Peyer's patch (tissue), 4 donors: ENCODE measurements at regions not wholly inside any gene's neighbourhood (a gene's known extent, or its start where the extent isn't known, plus 50 kb on each side); places are given as distances from the start of the nearest gene placed in this dataset.

Experiments
- DNase-seq, 3 donors: peaks; one replicate each; pipeline ENCODE4 v3.0.0-alpha.2; 2017 to 2019
- H3K27ac ChIP-seq, 4 donors: fragments of 200-600 bp; sonication (generic); one replicate each; pipeline ENCODE4 v1.5.1; 2016 to 2019
- H3K27me3 ChIP-seq, 2 donors: fragments of 200-600 bp; sonication (generic); one replicate each; pipeline ENCODE4 v1.5.1; 2019
- H3K36me3 ChIP-seq, 3 donors: fragments of 200-600 bp; sonication (generic); one replicate each; pipeline ENCODE4 v1.5.1; 2016 to 2019
- H3K4me1 ChIP-seq, 4 donors: fragments of 200-600 bp; sonication (generic); one replicate each; pipeline ENCODE4 v1.5.1; 2016 to 2019
- H3K4me3 ChIP-seq, 4 donors: fragments of 200-600 bp; sonication (generic); 1 replicate in 3 of 4; 2 replicates in 1 of 4; pipeline ENCODE4 v1.5.1; 2016 to 2019; ENCODE audit warnings: mild to moderate bottlenecking in 1 of 4
- H3K9me3 ChIP-seq, 4 donors: fragments of 200-600 bp; sonication (generic); one replicate each; pipeline ENCODE4 v1.5.1; 2016 to 2019; ENCODE audit warnings: mild to moderate bottlenecking in 1 of 4
- POLR2A ChIP-seq, 2 donors: fragments of 450-650 bp; IDR thresholded peaks; one replicate each; pipeline ENCODE4 v1.5.1; 2017; ENCODE audit warnings: antibody characterized with exemption in 2 of 2, mild to moderate bottlenecking in 2 of 2, moderate library complexity in 2 of 2
- TF ChIP-seq, protein P1 (sequence below), 6 experiments: fragments of 450-650 bp in 4 of 6; fragments of 200-600 bp in 2 of 6; sonication (generic) in 1 of 6; IDR thresholded peaks; one replicate each; pipeline ENCODE4 v1.5.1; 2017 to 2019; ENCODE audit warnings: antibody characterized with exemption in 6 of 6, mild to moderate bottlenecking in 3 of 6, moderate library complexity in 1 of 6

DNA sequence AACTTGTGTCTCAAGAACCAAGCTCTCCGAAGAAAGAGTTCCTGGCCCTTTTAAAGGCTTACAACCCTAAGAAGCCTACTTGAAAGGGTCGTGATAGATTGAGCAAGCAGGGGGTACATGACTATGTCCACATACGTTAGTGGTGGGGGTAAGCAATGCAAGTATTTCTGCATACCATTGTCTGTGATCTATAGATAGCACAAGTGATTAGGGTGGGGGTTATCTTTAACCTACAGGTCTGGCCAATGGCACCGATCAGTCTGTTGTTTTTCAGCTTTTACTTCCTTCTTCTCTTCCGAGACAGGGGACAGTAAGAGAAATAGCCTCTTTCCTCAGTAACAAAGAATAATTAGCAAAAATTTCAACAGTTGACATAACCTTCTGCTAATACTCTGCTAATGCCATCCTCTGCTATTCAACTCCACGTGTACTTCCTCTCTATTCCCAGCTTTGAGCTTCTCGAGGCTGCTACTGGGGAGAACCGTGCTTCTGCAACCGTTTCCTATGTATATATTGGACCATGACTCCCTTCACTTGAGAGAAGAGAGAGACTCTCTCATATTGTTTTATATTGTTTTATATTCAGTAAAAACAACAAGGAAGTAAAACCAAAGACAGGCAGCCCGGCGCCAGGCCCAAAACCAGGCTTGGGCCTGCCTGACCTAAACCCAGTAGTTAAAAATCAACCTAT is 727.7 kb upstream of the NCAM2 start:
- no peaks in the 10 kb centered on the region for H3K27me3 ChIP-seq
- no peak for TF ChIP-seq POLR2A (IDR thresholded peaks at IDR 0.05)
- TF ChIP-seq, protein P1, sequence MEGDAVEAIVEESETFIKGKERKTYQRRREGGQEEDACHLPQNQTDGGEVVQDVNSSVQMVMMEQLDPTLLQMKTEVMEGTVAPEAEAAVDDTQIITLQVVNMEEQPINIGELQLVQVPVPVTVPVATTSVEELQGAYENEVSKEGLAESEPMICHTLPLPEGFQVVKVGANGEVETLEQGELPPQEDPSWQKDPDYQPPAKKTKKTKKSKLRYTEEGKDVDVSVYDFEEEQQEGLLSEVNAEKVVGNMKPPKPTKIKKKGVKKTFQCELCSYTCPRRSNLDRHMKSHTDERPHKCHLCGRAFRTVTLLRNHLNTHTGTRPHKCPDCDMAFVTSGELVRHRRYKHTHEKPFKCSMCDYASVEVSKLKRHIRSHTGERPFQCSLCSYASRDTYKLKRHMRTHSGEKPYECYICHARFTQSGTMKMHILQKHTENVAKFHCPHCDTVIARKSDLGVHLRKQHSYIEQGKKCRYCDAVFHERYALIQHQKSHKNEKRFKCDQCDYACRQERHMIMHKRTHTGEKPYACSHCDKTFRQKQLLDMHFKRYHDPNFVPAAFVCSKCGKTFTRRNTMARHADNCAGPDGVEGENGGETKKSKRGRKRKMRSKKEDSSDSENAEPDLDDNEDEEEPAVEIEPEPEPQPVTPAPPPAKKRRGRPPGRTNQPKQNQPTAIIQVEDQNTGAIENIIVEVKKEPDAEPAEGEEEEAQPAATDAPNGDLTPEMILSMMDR (IDR thresholded peaks at IDR 0.05): no peak
- H3K27ac ChIP-seq: no peak overlapping the region
- no peaks in the 10 kb centered on the region for H3K9me3 ChIP-seq
- no peak overlapping the region for H3K4me3 ChIP-seq
- no peaks in the 10 kb centered on the region for H3K4me1 ChIP-seq
- no peak for DNase-seq
- H3K36me3 ChIP-seq: no peaks in the 10 kb centered on the region

GRCh38 chr21:20272791-20273362 is 725.3 kb upstream of the NCAM2 start:
- Histone ChIP-seq H3K4me1 (no peaks in the 10 kb centered on the region), H3K4me3 (no peak overlapping the region), H3K36me3 (no peaks in the 10 kb centered on the region), H3K27ac (no peak overlapping the region), H3K9me3 (no peaks in the 10 kb centered on the region), H3K27me3 (no peaks in the 10 kb centered on the region)
- no peak for TF ChIP-seq POLR2A (IDR thresholded peaks at IDR 0.05)
- TF ChIP-seq, protein P1 (IDR thresholded peaks at IDR 0.05): no peak
- no peak for DNase-seq

DNA sequence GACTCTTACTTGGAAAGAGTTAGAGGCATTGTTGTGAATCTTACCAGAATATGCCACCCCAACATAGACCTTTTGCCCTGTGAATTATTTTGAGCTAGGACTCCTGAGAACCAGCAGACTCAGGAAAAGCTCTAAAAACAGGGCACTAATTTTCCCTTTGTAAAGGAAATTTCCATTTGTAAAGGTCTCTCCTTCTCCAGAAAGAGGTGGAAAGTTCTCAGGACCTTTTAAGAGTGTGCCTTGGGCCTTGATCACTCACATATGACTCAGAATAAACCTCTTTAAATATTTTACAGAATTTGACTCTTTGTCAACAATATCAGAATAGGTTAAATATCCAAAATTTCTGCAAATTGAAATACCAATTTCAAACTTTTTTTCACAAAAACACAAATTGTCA is 721.8 kb upstream of the NCAM2 start:
- Histone ChIP-seq H3K27me3 (no peaks in the 10 kb centered on the region), H3K36me3 (no peaks in the 10 kb centered on the region), H3K4me3 (no peak overlapping the region), H3K27ac (no peak overlapping the region), H3K9me3 (no peaks in the 10 kb centered on the region), H3K4me1 (no peaks in the 10 kb centered on the region)
- TF ChIP-seq POLR2A (IDR thresholded peaks at IDR 0.05): no peak
- TF ChIP-seq, protein P1 (IDR thresholded peaks at IDR 0.05): no peak
- DNase-seq: no peak

DNA sequence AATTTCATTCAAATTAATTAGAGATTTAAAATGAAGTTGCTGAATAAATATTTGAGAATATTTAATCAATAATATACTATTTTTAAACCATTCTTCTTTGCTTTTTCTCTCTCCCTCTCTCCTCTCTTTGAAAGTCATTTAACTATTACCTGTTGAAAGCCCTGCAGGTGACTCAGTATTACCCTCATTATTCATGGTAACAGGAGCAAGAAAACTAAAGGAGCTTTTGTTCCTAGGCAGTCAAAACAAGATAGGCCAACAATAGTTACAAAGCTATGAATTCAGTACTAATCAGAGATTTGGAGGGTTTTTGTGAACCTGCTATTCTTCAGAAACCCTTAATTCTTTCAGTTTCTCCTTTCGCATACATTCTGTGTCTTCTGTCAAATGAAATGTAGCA is 721.3 kb upstream of the NCAM2 start:
- DNase-seq: no peak
- no peaks in the 10 kb centered on the region for H3K36me3 ChIP-seq
- no peak overlapping the region for H3K4me3 ChIP-seq
- H3K27ac ChIP-seq: no peak overlapping the region
- no peaks in the 10 kb centered on the region for H3K4me1 ChIP-seq
- no peaks in the 10 kb centered on the region for H3K27me3 ChIP-seq
- no peaks in the 10 kb centered on the region for H3K9me3 ChIP-seq
- TF ChIP-seq, protein P1 (IDR thresholded peaks at IDR 0.05): no peak
- no peak for TF ChIP-seq POLR2A (IDR thresholded peaks at IDR 0.05)

GRCh38 chr21:20283836-20284235 is 714.4 kb upstream of the NCAM2 start:
- no peaks in the 10 kb centered on the region for H3K36me3 ChIP-seq
- H3K9me3 ChIP-seq: no peaks in the 10 kb centered on the region
- H3K4me3 ChIP-seq: no peak overlapping the region
- TF ChIP-seq, protein P1 (IDR thresholded peaks at IDR 0.05): no peak
- no peak for TF ChIP-seq POLR2A (IDR thresholded peaks at IDR 0.05)
- no peaks in the 10 kb centered on the region for H3K27me3 ChIP-seq
- no peaks in the 10 kb centered on the region for H3K4me1 ChIP-seq
- DNase-seq: no peak
- H3K27ac ChIP-seq: no peak overlapping the region
